Choroid plexus epithelial cell (primary cell): ENCODE measurements at regions not wholly inside any gene's neighbourhood (a gene's known extent, or its start where the extent isn't known, plus 50 kb on each side); places are given as distances from the start of the nearest gene placed in this dataset.
"Not testable (repeated sequence)": the region's sequence is repeated elsewhere in the genome, so short reads cannot be mapped to it uniquely, and the experiment has no call there.

Source experiments
- DNase-seq: peaks from one replicate; pipeline ENCODE4 v3.0.0-alpha.2; 2010; ENCODE audit warnings: low read depth
- H3K4me3 ChIP-seq: 2 replicates; pipeline ENCODE4 v1.5.1; 2011; ENCODE audit warnings: low read depth, mild to moderate bottlenecking, control low read depth, low read length, moderate library complexity
- TF ChIP-seq, protein P1 (sequence below): conservative IDR thresholded peaks from 2 replicates; pipeline ENCODE4 v1.5.1; 2011; ENCODE audit warnings: low read depth, mild to moderate bottlenecking, control low read depth, inconsistent platforms, low read length, moderate library complexity

DNA sequence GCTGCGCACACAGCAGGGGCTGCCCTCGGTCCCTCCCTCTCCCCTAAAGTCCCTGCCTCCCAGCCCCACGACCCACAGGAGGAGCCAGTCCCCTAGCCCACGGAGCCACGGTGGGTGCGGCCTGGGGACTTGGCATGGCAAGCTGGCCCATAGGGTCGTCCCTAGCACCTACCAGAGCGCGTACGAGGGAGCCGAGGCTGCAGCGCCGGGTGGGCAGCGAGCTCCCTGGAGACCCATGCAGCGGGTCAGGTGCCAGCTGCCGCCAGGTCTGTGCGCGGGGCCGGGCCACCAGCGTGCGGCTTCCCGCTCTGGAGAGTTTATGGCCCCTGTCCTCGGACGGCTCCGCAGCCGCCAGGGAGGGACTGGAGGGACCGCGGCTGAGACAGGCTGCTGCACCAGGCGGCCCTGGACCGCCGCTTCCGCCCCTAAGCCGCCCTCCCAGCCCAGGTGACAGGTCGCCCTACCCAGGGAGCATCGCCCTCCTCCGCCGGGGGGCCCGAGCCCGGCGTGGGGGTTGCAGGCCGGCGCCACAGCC is 273.6 kb downstream of the CCDC74A start:
- TF ChIP-seq, protein P1, sequence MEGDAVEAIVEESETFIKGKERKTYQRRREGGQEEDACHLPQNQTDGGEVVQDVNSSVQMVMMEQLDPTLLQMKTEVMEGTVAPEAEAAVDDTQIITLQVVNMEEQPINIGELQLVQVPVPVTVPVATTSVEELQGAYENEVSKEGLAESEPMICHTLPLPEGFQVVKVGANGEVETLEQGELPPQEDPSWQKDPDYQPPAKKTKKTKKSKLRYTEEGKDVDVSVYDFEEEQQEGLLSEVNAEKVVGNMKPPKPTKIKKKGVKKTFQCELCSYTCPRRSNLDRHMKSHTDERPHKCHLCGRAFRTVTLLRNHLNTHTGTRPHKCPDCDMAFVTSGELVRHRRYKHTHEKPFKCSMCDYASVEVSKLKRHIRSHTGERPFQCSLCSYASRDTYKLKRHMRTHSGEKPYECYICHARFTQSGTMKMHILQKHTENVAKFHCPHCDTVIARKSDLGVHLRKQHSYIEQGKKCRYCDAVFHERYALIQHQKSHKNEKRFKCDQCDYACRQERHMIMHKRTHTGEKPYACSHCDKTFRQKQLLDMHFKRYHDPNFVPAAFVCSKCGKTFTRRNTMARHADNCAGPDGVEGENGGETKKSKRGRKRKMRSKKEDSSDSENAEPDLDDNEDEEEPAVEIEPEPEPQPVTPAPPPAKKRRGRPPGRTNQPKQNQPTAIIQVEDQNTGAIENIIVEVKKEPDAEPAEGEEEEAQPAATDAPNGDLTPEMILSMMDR, result no peak
- no peak for DNase-seq
- H3K4me3 ChIP-seq, result no peak overlapping the region

DNA sequence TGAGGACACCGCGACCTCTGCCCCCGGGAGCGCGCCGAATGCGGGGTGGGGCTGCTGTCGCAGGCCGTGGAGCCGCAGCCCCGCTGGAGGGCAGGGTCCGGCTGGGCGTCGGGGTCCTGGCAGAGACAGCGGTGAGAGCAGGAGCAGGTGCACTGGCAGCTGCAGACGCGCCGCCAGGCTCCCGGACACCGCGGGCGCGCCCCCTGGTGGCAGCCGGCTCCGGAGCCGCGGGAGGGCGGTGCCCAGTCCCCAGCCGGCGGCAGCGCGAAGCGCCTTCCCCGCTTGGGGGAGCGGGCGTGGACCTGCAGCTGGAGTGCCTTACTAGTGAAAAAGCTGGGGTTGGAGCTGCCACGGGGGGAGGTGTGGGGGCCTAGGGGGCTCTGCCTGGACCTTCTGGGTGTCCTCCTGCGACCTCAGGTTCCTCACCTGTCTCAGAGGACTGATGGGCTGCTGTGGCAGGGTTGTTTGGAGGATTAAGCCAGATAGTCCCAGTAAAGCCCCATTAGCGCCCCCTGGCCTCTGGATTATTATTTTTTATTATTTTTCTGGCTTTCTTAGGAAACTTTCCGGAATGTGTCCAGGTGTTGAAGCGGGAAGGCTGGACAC is 274.2 kb downstream of the CCDC74A start:
- TF ChIP-seq, protein P1, result peak; percentile 43
- H3K4me3 ChIP-seq, result peak overlapping the region; percentile 62
- DNase-seq, result peak; percentile 60

DNA sequence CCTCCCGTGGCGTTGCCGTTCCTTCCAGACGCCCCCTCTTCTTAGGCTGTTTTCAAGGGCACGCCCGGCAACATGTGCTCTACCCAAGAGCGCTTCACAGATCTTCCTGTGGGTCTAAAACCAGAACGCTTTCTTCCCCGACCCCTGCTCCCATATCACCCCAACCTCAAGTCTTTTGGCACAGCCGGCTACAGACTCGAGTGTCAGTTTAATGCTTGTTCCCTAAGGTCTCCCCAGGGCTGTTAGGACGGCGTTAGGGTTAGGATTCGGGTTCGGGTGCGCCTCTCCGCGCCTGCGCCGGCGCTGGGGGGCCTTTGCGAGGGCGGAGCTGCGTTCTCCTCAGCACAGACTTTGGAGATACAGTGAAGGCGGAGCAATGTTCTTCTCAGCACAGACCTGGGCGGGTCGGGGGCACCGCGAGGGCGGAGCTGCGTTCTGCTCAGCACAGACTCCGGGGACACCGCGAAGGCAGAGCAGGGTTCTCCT is 274.7 kb downstream of the CCDC74A start:
- peak; percentile 38 for DNase-seq
- H3K4me3 ChIP-seq, result peak overlapping the region; percentile 62

DNA sequence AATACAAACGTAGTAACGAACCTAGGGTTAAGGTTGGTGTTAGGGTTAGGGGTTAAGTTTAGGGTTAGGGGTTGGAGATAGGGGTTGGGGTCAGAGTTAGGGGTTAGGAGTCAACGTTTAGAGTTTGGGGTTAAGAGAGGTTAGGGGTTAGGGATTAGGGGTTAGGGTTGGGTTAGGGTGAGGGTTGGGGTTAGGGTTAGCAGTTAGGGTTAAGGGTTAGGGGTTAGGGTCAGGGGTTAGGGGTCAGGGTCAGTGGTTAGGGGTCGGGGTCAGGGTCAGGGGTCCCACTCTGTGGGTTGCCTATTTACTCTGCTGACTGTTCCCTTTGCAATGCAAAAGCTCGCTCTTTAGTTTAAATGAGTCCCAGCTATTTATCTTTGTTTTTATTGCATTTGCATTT is 275.5 kb downstream of the CCDC74A start:
- not testable (repeated sequence) for DNase-seq

DNA sequence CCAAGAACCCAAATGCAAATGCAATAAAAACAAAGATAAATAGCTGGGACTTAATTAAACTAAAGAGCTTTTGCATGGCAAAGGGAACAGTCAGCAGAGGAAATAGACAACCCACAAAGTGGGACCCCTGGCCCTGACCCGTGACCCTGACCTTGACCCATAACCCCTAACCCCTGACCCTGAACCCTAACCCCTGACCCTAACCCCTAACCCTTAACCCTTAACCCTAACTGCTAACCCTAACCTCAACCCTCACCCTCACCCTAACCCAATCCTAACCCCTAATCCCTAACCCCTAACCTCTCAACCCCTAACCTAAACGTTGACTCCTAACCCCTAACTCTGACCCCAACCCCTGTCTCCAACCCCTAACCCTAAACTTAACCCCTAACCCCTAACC is 284.9 kb downstream of the CCDC74A start:
- DNase-seq, H3K4me3 ChIP-seq: not testable (repeated sequence)

More for the DNA sequence above, 275.5 kb downstream of the CCDC74A start:
- not testable (repeated sequence) for H3K4me3 ChIP-seq

DNA sequence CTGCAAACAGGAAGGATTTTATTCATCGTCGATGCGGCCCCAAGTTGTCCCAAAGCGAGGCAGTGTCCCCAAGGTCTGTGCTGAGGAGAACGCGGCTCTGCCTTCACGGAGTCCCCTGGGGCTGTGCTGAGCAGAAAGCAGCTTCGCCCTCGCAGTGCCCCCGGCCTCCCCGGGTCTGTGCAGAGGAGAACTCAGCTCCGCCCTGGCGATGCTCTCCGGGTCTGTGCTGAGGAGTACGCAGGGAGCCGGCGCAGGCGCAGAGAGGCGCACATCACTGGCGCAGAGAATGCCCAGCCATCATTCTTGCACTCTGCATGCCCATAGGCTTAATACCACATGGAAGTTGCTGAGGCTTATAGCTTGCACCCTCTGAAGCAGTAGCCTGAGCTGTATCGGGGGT is 285.7 kb downstream of the CCDC74A start:
- not testable (repeated sequence) for H3K4me3 ChIP-seq, DNase-seq

DNA sequence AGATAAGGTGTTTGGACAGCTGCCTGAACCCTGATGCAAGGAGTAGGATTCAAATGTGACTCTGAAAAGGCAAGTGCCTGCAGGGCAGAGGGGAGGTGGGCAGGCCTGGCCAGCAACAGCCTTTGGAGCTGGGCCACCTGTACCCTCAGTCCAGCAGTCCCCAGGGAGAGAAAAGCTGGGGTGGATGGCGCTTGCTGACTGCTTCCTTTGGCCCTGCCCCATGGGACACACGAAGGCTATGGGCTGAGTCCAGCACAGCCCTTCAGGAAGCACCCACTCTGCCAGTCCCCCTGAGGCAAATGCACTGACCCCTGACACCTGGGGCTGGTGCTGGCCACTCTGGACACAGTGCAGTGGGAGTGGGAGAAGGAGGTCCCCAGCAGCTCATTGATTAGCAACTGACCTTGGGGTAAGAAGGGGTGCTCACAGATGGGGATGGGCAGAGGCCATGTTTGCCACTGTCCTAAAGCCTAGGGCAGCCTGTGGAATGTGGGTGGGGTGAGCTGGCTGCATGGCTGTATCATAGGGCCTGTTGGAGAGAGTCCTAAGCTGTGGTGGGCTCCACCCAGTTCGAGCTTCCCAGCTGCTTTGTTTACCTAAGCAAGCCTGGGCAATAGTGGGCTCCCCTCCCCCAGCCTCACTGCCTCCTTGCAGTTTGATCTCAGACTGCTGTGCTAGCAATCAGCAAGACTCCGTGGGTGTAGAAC is 290.7 kb downstream of the CCDC74A start:
- not testable (repeated sequence) for DNase-seq, H3K4me3 ChIP-seq

DNA sequence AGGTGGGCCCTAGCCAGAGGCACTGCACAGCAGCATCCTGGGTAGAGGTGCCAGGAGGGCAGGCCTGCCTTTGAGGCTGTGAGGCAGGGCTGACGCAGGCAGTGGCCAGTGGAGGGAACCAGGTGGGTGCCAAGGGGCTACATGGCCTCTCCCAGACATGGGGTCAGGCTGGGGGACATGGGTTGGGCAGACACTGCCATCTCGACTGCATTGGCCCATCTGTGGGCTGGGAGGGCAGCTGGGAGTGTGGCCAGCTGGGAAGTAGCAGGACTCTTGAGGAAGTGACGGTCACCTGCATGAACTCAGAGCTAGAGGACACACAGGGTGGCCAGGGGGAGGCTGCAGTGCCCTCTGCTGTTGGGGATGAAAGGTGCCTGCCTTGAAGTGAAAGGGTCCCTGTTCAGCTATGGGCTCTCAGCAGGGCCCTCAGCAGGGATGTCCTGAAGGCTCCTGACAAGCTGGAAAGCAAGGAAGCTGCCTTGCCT is 294.6 kb downstream of the CCDC74A start:
- DNase-seq, H3K4me3 ChIP-seq: not testable (repeated sequence)

DNA sequence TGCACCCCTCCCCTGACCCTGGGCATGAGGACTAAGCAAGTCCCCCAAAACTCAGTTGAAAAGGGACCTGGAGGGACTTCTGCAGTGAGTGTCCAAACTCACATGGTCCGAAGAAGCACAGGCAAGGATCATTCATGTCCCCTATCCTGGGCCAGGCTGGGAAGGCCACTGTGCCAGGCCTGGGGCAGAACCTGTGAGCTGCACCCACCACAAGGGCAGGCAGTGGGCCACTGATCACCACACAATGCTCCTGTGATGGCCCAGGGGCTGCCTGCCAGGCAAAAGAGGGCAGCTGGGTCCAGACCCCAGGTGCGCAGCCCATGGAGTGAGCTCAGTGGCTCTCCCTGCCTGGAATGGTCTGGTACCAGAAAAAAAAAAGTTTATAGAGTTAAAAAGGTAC is 295.4 kb downstream of the CCDC74A start:
- DNase-seq, result not testable (repeated sequence)

DNA sequence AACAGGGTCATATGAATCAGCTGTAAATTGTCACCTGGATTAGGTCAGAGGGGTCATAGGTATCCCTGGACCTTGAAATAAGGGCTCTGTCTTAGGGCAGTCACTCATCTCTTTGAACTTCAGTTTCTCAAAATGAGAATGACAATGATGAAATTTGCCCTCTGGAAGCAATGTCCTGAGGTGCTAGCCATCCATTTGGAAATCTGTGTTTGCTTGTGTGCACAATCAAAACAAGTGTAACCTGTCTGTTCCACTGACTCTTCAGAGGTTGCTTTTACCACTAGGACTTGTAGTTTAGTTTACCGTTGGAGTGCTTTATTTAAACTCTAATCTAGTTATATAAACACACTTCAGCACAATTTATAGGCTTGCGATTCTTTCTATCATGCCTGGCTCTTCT is 297.3 kb downstream of the CCDC74A start:
- H3K4me3 ChIP-seq, DNase-seq: not testable (repeated sequence)

More for the DNA sequence above, 295.4 kb downstream of the CCDC74A start:
- not testable (repeated sequence) for H3K4me3 ChIP-seq

DNA sequence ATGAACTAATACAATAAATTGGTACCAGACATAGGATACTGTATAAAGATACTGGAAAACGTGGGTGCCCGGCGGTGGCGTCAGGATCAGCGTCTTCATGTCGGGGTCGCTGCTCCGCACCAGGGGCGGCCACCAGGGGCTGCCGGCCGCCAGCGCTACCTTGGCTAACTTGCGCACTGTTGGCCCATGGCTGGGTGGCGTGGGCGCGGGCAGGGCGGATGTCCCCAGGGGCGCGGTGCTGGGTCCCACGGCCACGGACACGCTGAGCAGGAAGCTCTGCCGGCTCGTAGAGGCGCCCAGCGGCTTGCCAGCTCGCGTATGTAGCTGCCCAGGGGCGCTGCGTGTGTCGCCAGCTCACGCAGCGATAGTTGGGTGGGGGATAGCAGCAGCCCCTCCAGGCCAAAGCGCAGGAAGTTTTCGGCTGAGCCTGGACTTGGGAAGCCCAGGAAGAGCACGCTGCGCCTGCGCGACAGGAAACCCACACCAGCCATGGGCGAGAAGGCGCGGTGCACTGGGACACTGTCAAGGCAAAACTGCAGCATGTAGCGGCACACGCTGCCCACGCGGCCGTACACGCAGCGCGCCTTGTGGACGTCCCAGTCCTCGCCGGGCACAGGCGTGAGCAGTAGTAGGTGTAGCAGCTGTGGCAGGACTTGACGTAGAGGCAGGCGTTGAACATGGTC is 299.9 kb downstream of the CCDC74A start:
- no peak overlapping the region for H3K4me3 ChIP-seq
- no peak for DNase-seq
- TF ChIP-seq, protein P1, result no peak
